ENCODE measurements at regions not wholly inside any gene's neighbourhood (a gene's known extent, or its start where the extent isn't known, plus 50 kb on each side); places are given as distances from the start of the nearest gene placed in this dataset.

DNA sequence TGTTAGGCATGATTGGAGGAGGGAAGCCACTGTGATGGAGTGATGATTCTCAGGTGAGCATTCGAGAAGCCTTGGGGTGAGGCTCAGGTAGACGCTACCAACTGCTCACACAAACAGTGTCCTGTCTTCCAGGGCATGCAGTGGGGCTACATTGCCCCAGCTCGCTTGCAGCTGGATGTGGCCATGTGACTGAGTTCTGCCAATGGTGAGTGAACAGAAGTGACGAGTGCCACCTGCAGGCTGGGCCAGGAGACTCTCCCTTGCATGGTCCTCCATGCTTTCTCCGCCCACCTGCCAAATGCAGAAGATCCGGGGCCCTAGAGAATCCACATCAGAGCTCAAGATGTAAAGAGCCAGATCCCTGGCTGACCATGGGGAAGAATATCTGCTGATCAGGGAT, 195.9 kb downstream of the BCR start (continued):
- no peak for TF ChIP-seq ZNF589 (CRISPR knock-in tag; IDR thresholded peaks at IDR 0.05; ENCODE audit: low read depth)
- TF ChIP-seq POU5F1 (IDR thresholded peaks at IDR 0.05; ENCODE audit: borderline replicate concordance, low read depth, low read length, partially characterized antibody), result no peak
- 0 out of 2 replicates have a peak, but pooled peaks have one; percentile 21 for TF ChIP-seq MYC (IDR thresholded peaks at IDR 0.05; ENCODE audit: low read depth, low read length)
- no peak for TF ChIP-seq MYC (CRISPR knock-in tag; IDR thresholded peaks at IDR 0.05; ENCODE audit: borderline replicate concordance, low read depth)
- TF ChIP-seq, protein P1, sequence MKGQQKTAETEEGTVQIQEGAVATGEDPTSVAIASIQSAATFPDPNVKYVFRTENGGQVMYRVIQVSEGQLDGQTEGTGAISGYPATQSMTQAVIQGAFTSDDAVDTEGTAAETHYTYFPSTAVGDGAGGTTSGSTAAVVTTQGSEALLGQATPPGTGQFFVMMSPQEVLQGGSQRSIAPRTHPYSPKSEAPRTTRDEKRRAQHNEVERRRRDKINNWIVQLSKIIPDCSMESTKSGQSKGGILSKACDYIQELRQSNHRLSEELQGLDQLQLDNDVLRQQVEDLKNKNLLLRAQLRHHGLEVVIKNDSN (CRISPR knock-in tag; IDR thresholded peaks at IDR 0.05), result peak; percentile 95
- TF ChIP-seq SMC3 (conservative IDR thresholded peaks at IDR 0.05; ENCODE audit: insufficient read depth, low read depth, low read length), result peak; percentile 26; the same call in 1 of the 2 replicates
- no peak for TF ChIP-seq RFX5 (IDR thresholded peaks at IDR 0.05; ENCODE audit: low read depth, low read length)
- TF ChIP-seq ZNF644 (tag; IDR thresholded peaks at IDR 0.05; ENCODE audit: low read depth), result no peak
- TF ChIP-seq E2F3 (CRISPR knock-in tag; IDR thresholded peaks at IDR 0.05), result no peak
- TF ChIP-seq PHF21A (IDR thresholded peaks at IDR 0.05; ENCODE audit: borderline replicate concordance, low read depth), result no peak
- no peak for TF ChIP-seq U2AF1 (optimal IDR thresholded peaks at IDR 0.05; ENCODE audit: low read depth, low read length)
- TF ChIP-seq, protein P2, sequence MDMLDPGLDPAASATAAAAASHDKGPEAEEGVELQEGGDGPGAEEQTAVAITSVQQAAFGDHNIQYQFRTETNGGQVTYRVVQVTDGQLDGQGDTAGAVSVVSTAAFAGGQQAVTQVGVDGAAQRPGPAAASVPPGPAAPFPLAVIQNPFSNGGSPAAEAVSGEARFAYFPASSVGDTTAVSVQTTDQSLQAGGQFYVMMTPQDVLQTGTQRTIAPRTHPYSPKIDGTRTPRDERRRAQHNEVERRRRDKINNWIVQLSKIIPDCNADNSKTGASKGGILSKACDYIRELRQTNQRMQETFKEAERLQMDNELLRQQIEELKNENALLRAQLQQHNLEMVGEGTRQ (CRISPR knock-in tag; IDR thresholded peaks at IDR 0.05), result peak; percentile 92
- TF ChIP-seq, protein P3, sequence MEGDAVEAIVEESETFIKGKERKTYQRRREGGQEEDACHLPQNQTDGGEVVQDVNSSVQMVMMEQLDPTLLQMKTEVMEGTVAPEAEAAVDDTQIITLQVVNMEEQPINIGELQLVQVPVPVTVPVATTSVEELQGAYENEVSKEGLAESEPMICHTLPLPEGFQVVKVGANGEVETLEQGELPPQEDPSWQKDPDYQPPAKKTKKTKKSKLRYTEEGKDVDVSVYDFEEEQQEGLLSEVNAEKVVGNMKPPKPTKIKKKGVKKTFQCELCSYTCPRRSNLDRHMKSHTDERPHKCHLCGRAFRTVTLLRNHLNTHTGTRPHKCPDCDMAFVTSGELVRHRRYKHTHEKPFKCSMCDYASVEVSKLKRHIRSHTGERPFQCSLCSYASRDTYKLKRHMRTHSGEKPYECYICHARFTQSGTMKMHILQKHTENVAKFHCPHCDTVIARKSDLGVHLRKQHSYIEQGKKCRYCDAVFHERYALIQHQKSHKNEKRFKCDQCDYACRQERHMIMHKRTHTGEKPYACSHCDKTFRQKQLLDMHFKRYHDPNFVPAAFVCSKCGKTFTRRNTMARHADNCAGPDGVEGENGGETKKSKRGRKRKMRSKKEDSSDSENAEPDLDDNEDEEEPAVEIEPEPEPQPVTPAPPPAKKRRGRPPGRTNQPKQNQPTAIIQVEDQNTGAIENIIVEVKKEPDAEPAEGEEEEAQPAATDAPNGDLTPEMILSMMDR (IDR thresholded peaks at IDR 0.05 in 2 of 3, conservative IDR thresholded peaks at IDR 0.05 in 1 of 3; ENCODE audit: insufficient read depth in 2 of 3, low read depth in 1 of 3, low read length in 3 of 3), result peak; percentile 52 to 68 (median 66)
- TF ChIP-seq, protein P4, sequence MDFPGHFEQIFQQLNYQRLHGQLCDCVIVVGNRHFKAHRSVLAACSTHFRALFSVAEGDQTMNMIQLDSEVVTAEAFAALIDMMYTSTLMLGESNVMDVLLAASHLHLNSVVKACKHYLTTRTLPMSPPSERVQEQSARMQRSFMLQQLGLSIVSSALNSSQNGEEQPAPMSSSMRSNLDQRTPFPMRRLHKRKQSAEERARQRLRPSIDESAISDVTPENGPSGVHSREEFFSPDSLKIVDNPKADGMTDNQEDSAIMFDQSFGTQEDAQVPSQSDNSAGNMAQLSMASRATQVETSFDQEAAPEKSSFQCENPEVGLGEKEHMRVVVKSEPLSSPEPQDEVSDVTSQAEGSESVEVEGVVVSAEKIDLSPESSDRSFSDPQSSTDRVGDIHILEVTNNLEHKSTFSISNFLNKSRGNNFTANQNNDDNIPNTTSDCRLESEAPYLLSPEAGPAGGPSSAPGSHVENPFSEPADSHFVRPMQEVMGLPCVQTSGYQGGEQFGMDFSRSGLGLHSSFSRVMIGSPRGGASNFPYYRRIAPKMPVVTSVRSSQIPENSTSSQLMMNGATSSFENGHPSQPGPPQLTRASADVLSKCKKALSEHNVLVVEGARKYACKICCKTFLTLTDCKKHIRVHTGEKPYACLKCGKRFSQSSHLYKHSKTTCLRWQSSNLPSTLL (IDR thresholded peaks at IDR 0.05), result no peak
- TF ChIP-seq RAD51 (IDR thresholded peaks at IDR 0.05; ENCODE audit: borderline replicate concordance, low read depth), result peak; percentile 73
- peak; percentile 29; the same call in 1 of the 2 replicates for TF ChIP-seq EGR1 (conservative IDR thresholded peaks at IDR 0.05)

Data from K562 (cell line).